ENCODE measurements at regions not wholly inside any gene's neighbourhood (a gene's known extent, or its start where the extent isn't known, plus 50 kb on each side); places are given as distances from the start of the nearest gene placed in this dataset.
"Not testable (repeated sequence)": the region's sequence is repeated elsewhere in the genome, so short reads cannot be mapped to it uniquely, and the experiment has no call there.

DNA sequence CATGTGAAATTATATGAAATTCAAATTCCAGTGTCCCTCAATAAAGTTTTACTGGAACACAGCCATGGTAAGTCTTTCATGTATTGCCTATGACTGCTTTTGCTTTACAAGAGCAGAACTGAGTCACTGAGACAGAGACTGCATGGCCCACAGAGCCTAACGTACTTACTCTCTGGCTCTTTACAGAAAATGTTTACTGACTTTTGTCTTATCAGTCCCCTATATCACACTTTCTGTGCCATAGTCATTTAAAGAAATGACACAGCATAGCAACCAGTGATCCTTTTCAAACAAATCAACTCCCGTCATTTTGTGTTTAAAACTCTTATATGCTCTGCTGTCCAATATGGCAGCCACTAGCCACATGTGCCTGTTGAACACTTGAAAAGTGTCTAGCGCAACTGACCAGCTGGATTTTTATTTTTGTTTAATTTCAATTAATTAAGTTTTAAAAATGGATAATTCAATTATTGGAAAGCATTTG lies 129.7 kb upstream of the CDIN1 start:
- H3K36me3 Mint-ChIP-seq (ENCODE audit: low read depth, unreplicated experiment) = no peaks in the 10 kb centered on the region
- TF ChIP-seq, protein P1, sequence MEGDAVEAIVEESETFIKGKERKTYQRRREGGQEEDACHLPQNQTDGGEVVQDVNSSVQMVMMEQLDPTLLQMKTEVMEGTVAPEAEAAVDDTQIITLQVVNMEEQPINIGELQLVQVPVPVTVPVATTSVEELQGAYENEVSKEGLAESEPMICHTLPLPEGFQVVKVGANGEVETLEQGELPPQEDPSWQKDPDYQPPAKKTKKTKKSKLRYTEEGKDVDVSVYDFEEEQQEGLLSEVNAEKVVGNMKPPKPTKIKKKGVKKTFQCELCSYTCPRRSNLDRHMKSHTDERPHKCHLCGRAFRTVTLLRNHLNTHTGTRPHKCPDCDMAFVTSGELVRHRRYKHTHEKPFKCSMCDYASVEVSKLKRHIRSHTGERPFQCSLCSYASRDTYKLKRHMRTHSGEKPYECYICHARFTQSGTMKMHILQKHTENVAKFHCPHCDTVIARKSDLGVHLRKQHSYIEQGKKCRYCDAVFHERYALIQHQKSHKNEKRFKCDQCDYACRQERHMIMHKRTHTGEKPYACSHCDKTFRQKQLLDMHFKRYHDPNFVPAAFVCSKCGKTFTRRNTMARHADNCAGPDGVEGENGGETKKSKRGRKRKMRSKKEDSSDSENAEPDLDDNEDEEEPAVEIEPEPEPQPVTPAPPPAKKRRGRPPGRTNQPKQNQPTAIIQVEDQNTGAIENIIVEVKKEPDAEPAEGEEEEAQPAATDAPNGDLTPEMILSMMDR (IDR thresholded peaks at IDR 0.05; ENCODE audit: unreplicated experiment) = no peak

GRCh38 chr15:36454244-36454643 lies 125.2 kb upstream of the CDIN1 start:
- not testable (repeated sequence) for H3K36me3 Mint-ChIP-seq (ENCODE audit: low read depth, unreplicated experiment); H3K27me3 Mint-ChIP-seq (ENCODE audit: unreplicated experiment); DNase-seq (ENCODE audit: low spot score); H3K4me3 Mint-ChIP-seq (ENCODE audit: unreplicated experiment); H3K4me1 Mint-ChIP-seq (ENCODE audit: unreplicated experiment); H3K9me3 Mint-ChIP-seq (ENCODE audit: unreplicated experiment); H3K27ac Mint-ChIP-seq (ENCODE audit: unreplicated experiment)

More for the DNA sequence above, 129.7 kb upstream of the CDIN1 start:
- H3K4me1 Mint-ChIP-seq (ENCODE audit: unreplicated experiment) = no peaks in the 10 kb centered on the region
- H3K27me3 Mint-ChIP-seq (ENCODE audit: unreplicated experiment) = no peaks in the 10 kb centered on the region
- no peak overlapping the region for H3K27ac Mint-ChIP-seq (ENCODE audit: unreplicated experiment)
- DNase-seq (ENCODE audit: low spot score) = no peak
- H3K9me3 Mint-ChIP-seq (ENCODE audit: unreplicated experiment) = no peaks in the 10 kb centered on the region
- no peak overlapping the region for H3K4me3 Mint-ChIP-seq (ENCODE audit: unreplicated experiment)

GRCh38 chr15:36458411-36458810 lies 121.0 kb upstream of the CDIN1 start:
- no peaks in the 10 kb centered on the region for H3K4me1 Mint-ChIP-seq (ENCODE audit: unreplicated experiment)
- no peaks in the 10 kb centered on the region for H3K9me3 Mint-ChIP-seq (ENCODE audit: unreplicated experiment)
- H3K36me3 Mint-ChIP-seq (ENCODE audit: low read depth, unreplicated experiment) = no peaks in the 10 kb centered on the region
- DNase-seq (ENCODE audit: low spot score) = no peak
- peaks cover 2% of the 10 kb centered on the region for H3K27me3 Mint-ChIP-seq (ENCODE audit: unreplicated experiment)
- TF ChIP-seq, protein P1 (IDR thresholded peaks at IDR 0.05; ENCODE audit: unreplicated experiment) = no peak
- H3K4me3 Mint-ChIP-seq (ENCODE audit: unreplicated experiment) = no peak overlapping the region
- H3K27ac Mint-ChIP-seq (ENCODE audit: unreplicated experiment) = no peak overlapping the region

DNA sequence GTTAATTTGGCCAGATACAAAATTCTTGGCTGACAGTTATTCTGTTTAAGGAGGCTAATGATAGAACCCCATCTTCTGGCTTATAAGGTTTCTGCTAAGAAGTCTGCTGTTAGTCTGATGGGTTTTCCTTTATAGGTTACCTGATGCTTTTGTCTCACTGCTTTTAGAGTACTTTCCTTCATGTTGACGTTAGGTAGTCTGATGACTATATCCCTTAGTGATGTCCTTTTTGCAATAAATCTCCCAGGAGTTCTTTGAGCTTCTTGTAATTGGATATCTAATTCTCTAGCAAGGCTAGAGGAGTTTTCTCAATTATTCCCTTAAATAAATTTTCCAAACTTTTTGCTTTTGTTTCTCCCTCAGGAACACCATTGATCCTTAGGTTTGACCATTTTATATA lies 114.1 kb upstream of the CDIN1 start:
- H3K9me3 Mint-ChIP-seq (ENCODE audit: unreplicated experiment) = no peaks in the 10 kb centered on the region

GRCh38 chr15:36468746-36469145 lies 110.7 kb upstream of the CDIN1 start:
- Mint-ChIP-seq H3K9me3 (ENCODE audit: unreplicated experiment) (no peaks in the 10 kb centered on the region), H3K36me3 (ENCODE audit: low read depth, unreplicated experiment) (no peaks in the 10 kb centered on the region), H3K27me3 (ENCODE audit: unreplicated experiment) (no peaks in the 10 kb centered on the region), H3K4me3 (ENCODE audit: unreplicated experiment) (no peak overlapping the region), H3K4me1 (ENCODE audit: unreplicated experiment) (no peaks in the 10 kb centered on the region), H3K27ac (ENCODE audit: unreplicated experiment) (no peak overlapping the region)
- TF ChIP-seq, protein P1 (IDR thresholded peaks at IDR 0.05; ENCODE audit: unreplicated experiment) = no peak
- DNase-seq (ENCODE audit: low spot score) = no peak

More for the DNA sequence above, 114.1 kb upstream of the CDIN1 start:
- Mint-ChIP-seq H3K4me3 (ENCODE audit: unreplicated experiment) (no peak overlapping the region), H3K27ac (ENCODE audit: unreplicated experiment) (no peak overlapping the region), H3K36me3 (ENCODE audit: low read depth, unreplicated experiment) (no peaks in the 10 kb centered on the region), H3K27me3 (ENCODE audit: unreplicated experiment) (no peaks in the 10 kb centered on the region), H3K4me1 (ENCODE audit: unreplicated experiment) (no peaks in the 10 kb centered on the region)
- TF ChIP-seq, protein P1 (IDR thresholded peaks at IDR 0.05; ENCODE audit: unreplicated experiment) = no peak
- no peak for DNase-seq (ENCODE audit: low spot score)
